ENCODE measurements at regions not wholly inside any gene's neighbourhood (a gene's known extent, or its start where the extent isn't known, plus 50 kb on each side); places are given as distances from the start of the nearest gene placed in this dataset.

DNA sequence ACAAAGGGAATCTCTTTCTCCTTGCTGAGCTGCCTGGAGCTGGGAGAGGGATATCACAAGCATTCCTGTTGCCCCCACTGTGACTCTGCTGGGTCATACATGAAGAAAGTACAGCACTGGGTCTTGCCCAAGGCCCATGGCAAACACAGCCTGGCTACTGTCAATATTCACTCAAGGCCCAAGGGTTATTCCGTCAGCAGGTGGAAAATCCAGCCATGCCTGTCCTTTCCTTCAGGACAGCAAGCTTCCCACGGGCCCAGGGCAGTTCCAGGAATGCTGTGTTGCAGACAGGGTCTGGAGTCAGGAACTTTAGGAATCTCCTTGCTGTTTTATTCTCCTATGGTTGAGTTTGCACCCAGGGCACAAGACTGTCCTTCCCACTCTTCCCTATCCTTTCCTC is 106.8 kb downstream of the TNFSF13B start:
- DNase-seq (ENCODE audit: unreplicated experiment): no peak
- Mint-ChIP-seq H3K27me3 (ENCODE audit: insufficient read depth, unreplicated experiment) (peaks cover 55% of the 10 kb centered on the region), H3K4me3 (ENCODE audit: unreplicated experiment) (no peak overlapping the region), H3K9me3 (ENCODE audit: unreplicated experiment) (peaks cover 7% of the 10 kb centered on the region), H3K27ac (ENCODE audit: low read depth, unreplicated experiment) (no peak overlapping the region), H3K4me1 (ENCODE audit: insufficient read depth, unreplicated experiment) (no peaks in the 10 kb centered on the region), H3K36me3 (ENCODE audit: insufficient read depth, unreplicated experiment) (peaks cover 5% of the 10 kb centered on the region)
- BruUV-seq (replicated peaks): no TSS peak
- intact Hi-C loops (cut with micrococcal nuclease): no loop called here
- CTCF ChIA-PET: no interaction called here
- TF ChIP-seq, protein P1, sequence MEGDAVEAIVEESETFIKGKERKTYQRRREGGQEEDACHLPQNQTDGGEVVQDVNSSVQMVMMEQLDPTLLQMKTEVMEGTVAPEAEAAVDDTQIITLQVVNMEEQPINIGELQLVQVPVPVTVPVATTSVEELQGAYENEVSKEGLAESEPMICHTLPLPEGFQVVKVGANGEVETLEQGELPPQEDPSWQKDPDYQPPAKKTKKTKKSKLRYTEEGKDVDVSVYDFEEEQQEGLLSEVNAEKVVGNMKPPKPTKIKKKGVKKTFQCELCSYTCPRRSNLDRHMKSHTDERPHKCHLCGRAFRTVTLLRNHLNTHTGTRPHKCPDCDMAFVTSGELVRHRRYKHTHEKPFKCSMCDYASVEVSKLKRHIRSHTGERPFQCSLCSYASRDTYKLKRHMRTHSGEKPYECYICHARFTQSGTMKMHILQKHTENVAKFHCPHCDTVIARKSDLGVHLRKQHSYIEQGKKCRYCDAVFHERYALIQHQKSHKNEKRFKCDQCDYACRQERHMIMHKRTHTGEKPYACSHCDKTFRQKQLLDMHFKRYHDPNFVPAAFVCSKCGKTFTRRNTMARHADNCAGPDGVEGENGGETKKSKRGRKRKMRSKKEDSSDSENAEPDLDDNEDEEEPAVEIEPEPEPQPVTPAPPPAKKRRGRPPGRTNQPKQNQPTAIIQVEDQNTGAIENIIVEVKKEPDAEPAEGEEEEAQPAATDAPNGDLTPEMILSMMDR (IDR thresholded peaks at IDR 0.05; ENCODE audit: unreplicated experiment): no peak
- POLR2A ChIA-PET: no interaction called here

DNA sequence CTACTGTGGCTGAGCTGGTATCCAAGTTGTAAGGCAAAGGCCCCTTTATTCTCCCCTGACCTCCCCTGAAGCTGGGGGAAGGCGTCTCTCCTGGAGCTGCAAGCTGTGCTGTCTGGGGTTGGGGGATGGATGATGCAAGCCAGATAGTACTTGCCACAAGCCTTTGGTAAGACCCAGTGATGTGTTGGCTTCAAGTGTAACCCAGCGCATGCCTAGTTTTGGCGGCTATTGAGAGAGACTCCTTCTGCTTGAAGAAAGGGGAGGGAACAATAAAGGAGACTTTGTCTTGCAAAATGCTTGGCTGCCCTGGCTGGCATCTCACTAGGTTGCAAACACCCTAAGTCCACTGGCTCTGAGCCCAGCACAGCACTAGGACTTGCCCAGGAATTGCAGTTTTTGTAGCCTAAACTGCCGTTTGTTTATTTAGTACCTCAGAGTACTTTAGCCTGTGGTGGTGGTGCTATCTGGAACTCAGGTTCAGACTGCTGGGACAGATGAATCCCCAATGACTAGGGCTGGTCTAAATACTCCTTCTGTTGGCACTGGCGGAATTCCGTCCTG is 108.2 kb downstream of the TNFSF13B start:
- Mint-ChIP-seq H3K27ac (ENCODE audit: low read depth, unreplicated experiment) (no peak overlapping the region), H3K4me3 (ENCODE audit: unreplicated experiment) (no peak overlapping the region), H3K9me3 (ENCODE audit: unreplicated experiment) (no peaks in the 10 kb centered on the region), H3K36me3 (ENCODE audit: insufficient read depth, unreplicated experiment) (peaks cover 5% of the 10 kb centered on the region), H3K4me1 (ENCODE audit: insufficient read depth, unreplicated experiment) (no peaks in the 10 kb centered on the region), H3K27me3 (ENCODE audit: insufficient read depth, unreplicated experiment) (peaks cover 51% of the 10 kb centered on the region)
- ChIA-PET CTCF (no interaction called here), POLR2A (no interaction called here)
- DNase-seq (ENCODE audit: unreplicated experiment): no peak
- no TSS peak for BruUV-seq (replicated peaks)
- intact Hi-C loops (cut with micrococcal nuclease): no loop called here
- TF ChIP-seq, protein P1 (IDR thresholded peaks at IDR 0.05; ENCODE audit: unreplicated experiment): no peak

DNA sequence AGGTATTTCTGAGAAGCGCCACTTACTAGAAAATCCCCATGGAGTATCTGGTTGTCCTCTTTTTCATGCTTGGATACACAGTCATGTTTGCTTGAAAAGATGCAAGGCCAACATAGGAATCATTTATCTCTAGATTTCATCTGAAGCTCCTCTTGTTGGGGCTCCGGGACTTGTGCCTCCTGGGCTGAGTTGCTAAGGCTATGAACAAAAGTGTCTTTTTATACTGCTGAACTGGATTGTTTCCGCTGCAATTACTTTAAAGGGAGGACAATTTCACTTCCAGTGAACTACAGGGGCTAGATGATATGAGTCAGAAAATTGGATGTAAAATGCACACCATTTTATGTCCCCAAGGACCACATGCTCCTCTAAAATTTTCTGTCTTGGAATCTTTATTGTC is 114.1 kb downstream of the TNFSF13B start:
- TF ChIP-seq, protein P1 (IDR thresholded peaks at IDR 0.05; ENCODE audit: unreplicated experiment): no peak
- Mint-ChIP-seq H3K27ac (ENCODE audit: low read depth, unreplicated experiment) (no peak overlapping the region), H3K4me1 (ENCODE audit: insufficient read depth, unreplicated experiment) (no peaks in the 10 kb centered on the region), H3K27me3 (ENCODE audit: insufficient read depth, unreplicated experiment) (peaks cover 15% of the 10 kb centered on the region), H3K9me3 (ENCODE audit: unreplicated experiment) (no peaks in the 10 kb centered on the region), H3K4me3 (ENCODE audit: unreplicated experiment) (no peak overlapping the region), H3K36me3 (ENCODE audit: insufficient read depth, unreplicated experiment) (no peaks in the 10 kb centered on the region)
- BruUV-seq (replicated peaks): no TSS peak
- intact Hi-C loops (cut with micrococcal nuclease): no loop called here
- ChIA-PET POLR2A (no interaction called here), CTCF (no interaction called here)
- no peak for DNase-seq (ENCODE audit: unreplicated experiment)

DNA sequence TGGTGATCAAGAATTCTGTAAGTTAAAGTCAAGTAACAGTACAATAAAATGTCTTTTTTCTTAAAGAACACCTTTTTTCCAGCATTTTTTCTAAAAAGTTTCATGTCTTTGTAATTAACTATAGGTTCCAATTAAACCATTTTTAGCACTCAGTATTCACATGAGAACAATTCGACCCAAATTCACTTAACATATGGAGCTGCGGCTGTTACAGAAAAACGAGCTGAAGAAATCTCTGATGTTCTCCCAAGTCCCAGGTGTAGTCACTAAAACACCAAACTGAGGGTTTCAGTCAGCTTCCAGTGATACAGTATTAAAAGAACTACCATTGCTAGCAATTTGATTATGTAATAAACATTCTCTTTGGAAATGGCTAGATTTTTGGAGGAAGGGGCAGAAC is 117.6 kb downstream of the TNFSF13B start:
- Mint-ChIP-seq H3K27me3 (ENCODE audit: insufficient read depth, unreplicated experiment) (no peaks in the 10 kb centered on the region), H3K36me3 (ENCODE audit: insufficient read depth, unreplicated experiment) (no peaks in the 10 kb centered on the region), H3K27ac (ENCODE audit: low read depth, unreplicated experiment) (no peak overlapping the region), H3K9me3 (ENCODE audit: unreplicated experiment) (no peaks in the 10 kb centered on the region), H3K4me3 (ENCODE audit: unreplicated experiment) (no peak overlapping the region), H3K4me1 (ENCODE audit: insufficient read depth, unreplicated experiment) (no peaks in the 10 kb centered on the region)
- intact Hi-C loops (cut with micrococcal nuclease): no loop called here
- POLR2A ChIA-PET: no interaction called here
- BruUV-seq (replicated peaks): no TSS peak
- no peak for DNase-seq (ENCODE audit: unreplicated experiment)
- CTCF ChIA-PET: no interaction called here
- TF ChIP-seq, protein P1 (IDR thresholded peaks at IDR 0.05; ENCODE audit: unreplicated experiment): no peak
